CD4-positive, alpha-beta T cell treated with Interleukin-15 for 4 hours (primary cell): ENCODE measurements at regions not wholly inside any gene's neighbourhood (a gene's known extent, or its start where the extent isn't known, plus 50 kb on each side); places are given as distances from the start of the nearest gene placed in this dataset.

Experiments
- DNase-seq: peaks from one replicate; pipeline ENCODE4 v3.0.0-alpha.2; 2020; ENCODE audit warnings: low spot score

- DNase-seq: no peak
These were observed 116.5 kb upstream of the EEF1E1 start for GRCh38 chr6:8218861-8219260.

DNA sequence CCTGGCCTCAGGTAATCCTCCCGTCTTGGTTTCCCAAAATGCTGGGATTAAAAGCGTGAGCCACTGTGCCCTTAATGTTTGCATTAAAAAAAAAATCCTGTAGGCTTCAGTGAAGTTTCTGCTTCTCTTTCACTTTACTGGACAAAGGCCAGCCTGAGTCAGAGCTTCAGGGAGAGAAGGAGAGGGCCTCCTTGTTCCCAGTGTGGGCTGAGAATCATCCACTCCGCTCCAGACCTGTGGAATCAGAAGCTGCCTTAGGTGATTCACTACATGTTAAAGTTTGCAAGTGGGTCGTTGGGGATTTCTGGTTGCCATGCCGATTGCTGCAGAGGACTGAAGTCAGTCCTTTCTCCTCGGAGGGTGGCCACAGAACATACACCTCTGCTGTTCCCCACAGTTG, 113.3 kb upstream of the EEF1E1 start:
- no peak for DNase-seq

GRCh38 chr6:8213995-8214394, 111.6 kb upstream of the EEF1E1 start:
- DNase-seq: no peak

DNA sequence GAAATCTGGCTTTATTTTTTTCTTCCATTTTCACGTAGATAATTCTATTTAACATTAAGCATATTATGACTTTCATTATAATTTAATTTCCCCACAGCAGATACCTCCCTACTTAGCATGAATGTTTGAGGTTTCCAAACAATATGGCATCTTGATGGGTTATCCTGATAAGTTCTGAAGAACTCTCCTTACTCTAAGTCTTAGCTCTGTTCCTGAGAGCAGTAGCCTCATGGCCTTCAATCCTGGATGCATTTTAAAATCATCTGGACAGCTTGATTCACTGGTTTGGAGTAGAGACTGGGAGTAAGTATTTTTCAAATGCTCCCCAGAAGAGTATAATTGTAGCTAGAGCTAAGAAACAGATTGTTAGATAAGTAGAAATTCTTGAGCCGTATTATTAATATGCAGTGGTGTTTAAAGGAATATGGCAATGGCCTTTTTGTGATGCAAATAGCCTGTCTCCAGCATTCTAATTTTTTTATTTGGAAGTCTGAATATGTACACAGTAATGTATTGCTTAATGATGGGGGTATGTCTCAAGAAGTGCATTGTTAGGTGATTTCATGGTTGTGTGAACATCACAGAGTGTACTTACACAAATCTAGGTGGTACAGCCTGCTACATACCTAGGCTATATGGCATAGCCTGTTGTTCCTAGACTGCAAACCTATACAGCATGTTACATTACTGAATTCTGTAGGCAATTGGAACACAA, 110.5 kb upstream of the EEF1E1 start:
- no peak for DNase-seq

DNA sequence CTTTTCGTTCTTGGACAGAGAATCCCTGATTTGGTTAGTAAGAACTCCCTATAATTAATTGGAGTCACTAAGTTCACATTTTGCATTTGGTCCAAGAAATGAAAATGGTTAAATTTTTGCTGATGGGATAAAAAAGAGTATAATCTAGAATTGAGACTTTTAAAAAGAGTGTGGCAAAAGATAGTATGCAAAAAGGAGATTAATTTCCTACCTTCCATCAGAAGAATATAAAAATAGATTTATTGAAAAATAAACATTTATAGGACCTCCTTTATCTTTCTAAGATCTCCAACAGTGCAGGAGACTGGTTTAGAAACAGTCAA, 105.5 kb upstream of the EEF1E1 start:
- no peak for DNase-seq

- DNase-seq: no peak
These were observed 105.0 kb upstream of the EEF1E1 start for GRCh38 chr6:8207191-8207868.

GRCh38 chr6:8203337-8203736, 101.0 kb upstream of the EEF1E1 start:
- no peak for DNase-seq

DNA sequence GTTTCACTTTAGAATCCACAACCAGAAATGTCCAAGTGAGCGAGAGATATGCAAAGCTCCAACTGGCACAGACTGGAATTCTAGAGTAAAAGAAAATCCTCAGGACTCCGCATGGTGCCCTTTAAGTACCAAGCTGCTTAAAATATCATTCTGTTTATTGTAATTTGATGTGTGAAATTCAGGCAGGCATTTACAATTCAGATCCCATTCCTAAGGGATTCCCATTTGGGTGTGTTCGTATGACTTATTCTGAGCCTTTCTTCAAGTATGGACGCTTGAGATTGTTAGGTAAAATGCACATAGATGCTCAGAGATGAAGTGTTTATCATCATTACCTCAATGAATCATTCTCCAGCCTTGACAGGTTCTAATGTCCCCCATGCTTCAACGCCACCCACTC, 99.3 kb upstream of the EEF1E1 start:
- DNase-seq: no peak

DNA sequence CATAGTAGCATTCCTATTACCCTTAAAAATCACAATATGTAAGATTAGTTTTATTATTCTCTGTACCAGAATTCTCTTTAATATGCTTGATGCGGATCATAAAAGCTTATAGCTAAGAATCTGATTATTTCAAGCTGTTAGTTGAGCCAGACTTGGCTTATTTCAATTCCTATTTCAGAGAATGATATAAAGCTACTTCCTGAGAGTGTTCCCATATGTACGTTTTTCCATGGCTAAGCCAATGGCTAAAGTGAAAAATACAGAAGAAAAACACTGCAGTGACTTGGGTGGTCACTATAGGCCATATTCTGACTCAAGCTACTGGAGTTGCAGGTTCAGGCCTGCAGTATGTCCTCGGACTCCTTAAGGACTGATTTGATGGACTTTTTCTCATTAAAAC, 97.9 kb upstream of the EEF1E1 start:
- DNase-seq: no peak

GRCh38 chr6:8195714-8196102, 93.4 kb upstream of the EEF1E1 start:
- DNase-seq: no peak

- no peak for DNase-seq
These were observed 92.8 kb upstream of the EEF1E1 start for GRCh38 chr6:8195040-8195713.

- no peak for DNase-seq
These were observed 92.1 kb upstream of the EEF1E1 start for GRCh38 chr6:8194490-8194889.

DNA sequence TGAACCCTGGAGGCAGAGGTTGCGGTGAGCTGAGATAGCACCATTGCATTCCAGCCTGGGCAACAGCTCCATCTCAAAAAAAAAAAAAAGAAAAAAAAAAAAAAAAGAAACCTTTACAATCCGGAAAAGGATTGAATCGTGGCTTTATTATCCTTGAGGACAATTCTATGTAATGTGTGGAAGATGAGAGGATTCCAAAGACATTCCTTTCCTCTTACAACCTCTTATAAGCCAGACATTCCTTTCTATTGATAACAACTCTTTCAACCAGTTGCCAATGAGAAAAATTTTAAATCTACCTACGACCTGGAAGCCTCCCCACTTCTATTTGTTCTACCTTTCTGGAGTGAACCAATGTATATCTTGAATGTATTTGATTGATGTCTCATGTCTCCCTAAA, 91.2 kb upstream of the EEF1E1 start:
- no peak for DNase-seq

- no peak for DNase-seq
These were observed 90.2 kb upstream of the EEF1E1 start for GRCh38 chr6:8192597-8192996.

- DNase-seq: no peak
These were observed 89.7 kb upstream of the EEF1E1 start for GRCh38 chr6:8192067-8192466.

- DNase-seq: no peak
These were observed 89.3 kb upstream of the EEF1E1 start for GRCh38 chr6:8191629-8192028.

DNA sequence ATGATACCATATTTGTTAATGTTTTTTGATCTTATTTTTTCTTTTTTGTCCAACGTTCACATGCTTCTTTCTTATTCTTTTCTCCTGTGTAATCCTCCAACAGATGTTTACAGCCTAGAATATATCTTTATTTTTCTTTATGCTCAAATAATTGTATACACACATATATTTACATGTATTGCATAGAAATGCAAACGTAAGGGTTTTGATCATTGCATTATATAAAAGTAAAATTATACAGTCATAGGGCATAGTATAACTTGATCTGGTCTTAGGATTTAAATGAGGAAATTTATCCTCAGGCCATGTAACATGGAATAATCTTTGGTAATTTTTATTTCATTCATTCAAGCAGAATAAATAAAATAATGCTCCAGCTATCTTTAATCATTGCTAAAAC, 84.9 kb upstream of the EEF1E1 start:
- no peak for DNase-seq

GRCh38 chr6:8182902-8183665, 80.7 kb upstream of the EEF1E1 start:
- no peak for DNase-seq

GRCh38 chr6:8181951-8182845, 79.8 kb upstream of the EEF1E1 start:
- DNase-seq: no peak

DNA sequence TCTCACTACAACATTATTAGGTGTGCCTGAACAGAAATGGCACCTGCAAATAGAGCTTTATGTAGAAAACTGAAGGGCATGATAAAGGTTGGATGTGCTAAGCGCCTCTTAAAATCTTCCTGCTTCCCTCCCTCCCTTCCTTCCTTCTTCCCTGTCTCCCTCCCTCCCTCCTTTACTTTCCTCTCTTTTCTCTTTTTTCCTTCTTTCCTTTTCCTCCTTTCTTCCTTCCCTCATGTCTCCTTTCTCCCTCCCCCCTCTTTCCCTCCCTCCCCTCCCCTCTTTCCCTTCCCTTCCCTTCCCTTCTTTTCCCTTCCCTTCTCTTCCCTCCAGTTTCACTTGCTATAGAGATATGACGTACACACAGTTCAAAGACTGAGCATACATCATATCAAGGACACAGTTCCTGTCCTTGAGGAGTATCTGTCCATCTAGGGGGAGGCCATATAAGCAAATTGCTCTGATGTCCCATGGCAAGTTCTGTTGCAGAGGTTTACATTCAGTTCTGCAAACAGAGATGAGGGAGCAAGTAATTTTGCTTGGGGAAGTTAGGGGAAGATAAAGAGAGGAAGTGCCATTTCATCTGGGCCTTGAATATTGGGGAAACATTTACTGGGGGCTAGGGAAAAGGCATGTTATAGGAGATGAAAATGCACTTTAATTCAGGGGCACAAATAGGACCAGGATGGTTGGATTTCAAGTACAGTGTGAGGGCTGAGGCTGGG, 79.0 kb upstream of the EEF1E1 start:
- no peak for DNase-seq
